ENCODE measurements at regions not wholly inside any gene's neighbourhood (a gene's known extent, or its start where the extent isn't known, plus 50 kb on each side); places are given as distances from the start of the nearest gene placed in this dataset.

GRCh38 chr2:19125901-19126680 is 232.3 kb downstream of the OSR1 start:
- Histone ChIP-seq H4K20me1 (ENCODE audit: insufficient read depth, low read length) (no peaks in the 10 kb centered on the region), H2AFZ (ENCODE audit: insufficient read depth, low read depth, low read length, poor library complexity, severe bottlenecking) (no peak overlapping the region), H3K4me2 (replicated peaks; ENCODE audit: extremely low read depth, low read length, poor library complexity, severe bottlenecking) (no peak overlapping the region), H3K79me2 (ENCODE audit: insufficient read depth, low read length) (no peaks in the 10 kb centered on the region), H3K27ac (ENCODE audit: low read depth in 1 of 2, low read length in 2 of 2) (no peak overlapping the region), H3K9ac (ENCODE audit: insufficient read depth, low read length, poor library complexity, severe bottlenecking) (no peak overlapping the region), H3K36me3 (replicated peaks in 1 of 2; ENCODE audit: control insufficient read depth in 1 of 2, insufficient read depth in 2 of 2, low read length in 2 of 2) (no peaks in the 10 kb centered on the region), H3K27me3 (ENCODE audit: control insufficient read depth in 2 of 2, insufficient read depth in 2 of 2, low read length in 2 of 2) (no peaks in the 10 kb centered on the region), H3K9me3 (replicated peaks in 1 of 2; ENCODE audit: control insufficient read depth in 1 of 2, insufficient read depth in 1 of 2, low read length in 2 of 2) (no peaks in the 10 kb centered on the region), H3K4me1 (ENCODE audit: control insufficient read depth in 1 of 2, insufficient read depth in 2 of 2, low read length in 2 of 2) (no peaks in the 10 kb centered on the region), H3K4me3 (replicated peaks in 1 of 3; ENCODE audit: low read depth in 2 of 3, low read length in 3 of 3) (no peak overlapping the region)
- intact Hi-C loops (cut with micrococcal nuclease), result no loop called here
- Mint-ChIP-seq H3K4me3 (no peak overlapping the region), H3K27me3 (ENCODE audit: low read depth in 3 of 3) (peaks cover 0 to 3% (median 2%) of the 10 kb centered on the region in 3 donors), H3K4me1 (no peaks in the 10 kb centered on the region), H3K36me3 (no peaks in the 10 kb centered on the region), H3K9me3 (peaks cover 0 to 13% (median 5%) of the 10 kb centered on the region in 7 donors), H3K27ac (no peak overlapping the region)
- TF ChIP-seq, protein P1, sequence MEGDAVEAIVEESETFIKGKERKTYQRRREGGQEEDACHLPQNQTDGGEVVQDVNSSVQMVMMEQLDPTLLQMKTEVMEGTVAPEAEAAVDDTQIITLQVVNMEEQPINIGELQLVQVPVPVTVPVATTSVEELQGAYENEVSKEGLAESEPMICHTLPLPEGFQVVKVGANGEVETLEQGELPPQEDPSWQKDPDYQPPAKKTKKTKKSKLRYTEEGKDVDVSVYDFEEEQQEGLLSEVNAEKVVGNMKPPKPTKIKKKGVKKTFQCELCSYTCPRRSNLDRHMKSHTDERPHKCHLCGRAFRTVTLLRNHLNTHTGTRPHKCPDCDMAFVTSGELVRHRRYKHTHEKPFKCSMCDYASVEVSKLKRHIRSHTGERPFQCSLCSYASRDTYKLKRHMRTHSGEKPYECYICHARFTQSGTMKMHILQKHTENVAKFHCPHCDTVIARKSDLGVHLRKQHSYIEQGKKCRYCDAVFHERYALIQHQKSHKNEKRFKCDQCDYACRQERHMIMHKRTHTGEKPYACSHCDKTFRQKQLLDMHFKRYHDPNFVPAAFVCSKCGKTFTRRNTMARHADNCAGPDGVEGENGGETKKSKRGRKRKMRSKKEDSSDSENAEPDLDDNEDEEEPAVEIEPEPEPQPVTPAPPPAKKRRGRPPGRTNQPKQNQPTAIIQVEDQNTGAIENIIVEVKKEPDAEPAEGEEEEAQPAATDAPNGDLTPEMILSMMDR (IDR thresholded peaks at IDR 0.05), result no peak
- no peak for DNase-seq
- no CpG with 5 or more reads among the region's 9 CpGs for WGBS (ENCODE audit: insufficient coverage)

GRCh38 chr2:19124135-19124534 is 234.3 kb downstream of the OSR1 start:
- no peak overlapping the region for H3K27ac Mint-ChIP-seq
- intact Hi-C loops (cut with micrococcal nuclease), result no loop called here
- H3K4me1 Mint-ChIP-seq, result no peaks in the 10 kb centered on the region
- Histone ChIP-seq H3K4me1 (ENCODE audit: control insufficient read depth in 1 of 2, insufficient read depth in 2 of 2, low read length in 2 of 2) (no peaks in the 10 kb centered on the region), H4K20me1 (ENCODE audit: insufficient read depth, low read length) (no peaks in the 10 kb centered on the region), H3K36me3 (replicated peaks in 1 of 2; ENCODE audit: control insufficient read depth in 1 of 2, insufficient read depth in 2 of 2, low read length in 2 of 2) (no peaks in the 10 kb centered on the region), H3K4me3 (replicated peaks in 1 of 3; ENCODE audit: low read depth in 2 of 3, low read length in 3 of 3) (no peak overlapping the region), H3K4me2 (replicated peaks; ENCODE audit: extremely low read depth, low read length, poor library complexity, severe bottlenecking) (no peak overlapping the region), H2AFZ (ENCODE audit: insufficient read depth, low read depth, low read length, poor library complexity, severe bottlenecking) (no peak overlapping the region), H3K79me2 (ENCODE audit: insufficient read depth, low read length) (no peaks in the 10 kb centered on the region), H3K9me3 (replicated peaks in 1 of 2; ENCODE audit: control insufficient read depth in 1 of 2, insufficient read depth in 1 of 2, low read length in 2 of 2) (no peaks in the 10 kb centered on the region), H3K9ac (ENCODE audit: insufficient read depth, low read length, poor library complexity, severe bottlenecking) (no peak overlapping the region), H3K27me3 (ENCODE audit: control insufficient read depth in 2 of 2, insufficient read depth in 2 of 2, low read length in 2 of 2) (no peaks in the 10 kb centered on the region), H3K27ac (ENCODE audit: low read depth in 1 of 2, low read length in 2 of 2) (no peak overlapping the region)
- H3K4me3 Mint-ChIP-seq, result no peak overlapping the region
- peaks cover 0 to 4% (median 0%) of the 10 kb centered on the region in 3 donors for H3K27me3 Mint-ChIP-seq (ENCODE audit: low read depth in 3 of 3)
- no peak for DNase-seq
- WGBS (ENCODE audit: insufficient coverage), result 63% methylated on average over 3 of the region's 5 CpGs
- H3K9me3 Mint-ChIP-seq, result peaks cover 0 to 10% (median 7%) of the 10 kb centered on the region in 7 donors
- TF ChIP-seq, protein P1 (IDR thresholded peaks at IDR 0.05), result no peak
- no peaks in the 10 kb centered on the region for H3K36me3 Mint-ChIP-seq

All from CD14-positive monocyte (primary cell).